GM21737 (cell line): ENCODE measurements at regions not wholly inside any gene's neighbourhood (a gene's known extent, or its start where the extent isn't known, plus 50 kb on each side); places are given as distances from the start of the nearest gene placed in this dataset.
"Not testable (repeated sequence)": the region's sequence is repeated elsewhere in the genome, so short reads cannot be mapped to it uniquely, and the experiment has no call there.

ENCODE experiments used
- ATAC-seq: cut with Tn5 transposase; IDR thresholded peaks from one replicate; pipeline ENCODE4 v1.9.1; 2021; ENCODE audit warnings: mild to moderate bottlenecking, moderate library complexity; ENCODE audit not compliant: unreplicated experiment

- no peak for ATAC-seq
Observed at GRCh38 chr6:167208819-167209576, 51.2 kb upstream of the GPR31 start.

- no peak for ATAC-seq
Observed at GRCh38 chr6:167209577-167209975, 51.8 kb upstream of the GPR31 start.

GRCh38 chr6:167210375-167211294, 52.9 kb upstream of the GPR31 start:
- ATAC-seq = no peak

GRCh38 chr6:167211295-167211648, 53.5 kb upstream of the GPR31 start:
- no peak for ATAC-seq

- no peak for ATAC-seq
Observed at GRCh38 chr6:167211881-167212712, 54.3 kb upstream of the GPR31 start.

- no peak for ATAC-seq
Observed at GRCh38 chr6:167212713-167213005, 54.9 kb upstream of the GPR31 start.

- ATAC-seq = no peak
Observed at GRCh38 chr6:167214206-167214605, 56.4 kb upstream of the GPR31 start.

GRCh38 chr6:167215429-167216250, 57.9 kb upstream of the GPR31 start:
- not testable (repeated sequence) for ATAC-seq

- ATAC-seq = not testable (repeated sequence)
Observed at GRCh38 chr6:167216390-167217050, 58.7 kb upstream of the GPR31 start.

GRCh38 chr6:167217073-167217472, 59.3 kb upstream of the GPR31 start:
- ATAC-seq = not testable (repeated sequence)

- peak; percentile 72 for ATAC-seq
Observed at GRCh38 chr6:167217951-167218759, 60.4 kb upstream of the GPR31 start.

GRCh38 chr6:167219079-167219478, 61.3 kb upstream of the GPR31 start:
- not testable (repeated sequence) for ATAC-seq

GRCh38 chr6:167219967-167220512, 62.3 kb upstream of the GPR31 start:
- no peak for ATAC-seq

GRCh38 chr6:167221400-167222201, 63.8 kb upstream of the GPR31 start:
- no peak for ATAC-seq

GRCh38 chr6:167225566-167226382, 65.3 kb upstream of the UNC93A start:
- not testable (repeated sequence) for ATAC-seq

- ATAC-seq = no peak
Observed at GRCh38 chr6:167226383-167226685, 64.8 kb upstream of the UNC93A start.

GRCh38 chr6:167226791-167227190, 64.3 kb upstream of the UNC93A start:
- ATAC-seq = no peak
